NCI-H510A treated with DMSO at 0.1 percent for 48 hours (cell line): ENCODE measurements at regions not wholly inside any gene's neighbourhood (a gene's known extent, or its start where the extent isn't known, plus 50 kb on each side); places are given as distances from the start of the nearest gene placed in this dataset.

Source experiments
- DNase-seq: peaks from one replicate; lab custom pipeline; 2025; lab: John Stamatoyannopoulos, UW

- no peak for DNase-seq
These were observed 83.5 kb upstream of the NPY start for GRCh38 chr7:24200407-24200966.

- no peak for DNase-seq
These were observed 82.8 kb upstream of the NPY start for GRCh38 chr7:24201226-24201625.

- DNase-seq: no peak
These were observed 71.9 kb upstream of the NPY start for GRCh38 chr7:24212073-24212472.

GRCh38 chr7:24213311-24213710 lies 70.7 kb upstream of the NPY start:
- no peak for DNase-seq

- no peak for DNase-seq
These were observed 69.3 kb upstream of the NPY start for GRCh38 chr7:24214670-24215069.

- DNase-seq: no peak
These were observed 67.3 kb upstream of the NPY start for GRCh38 chr7:24216576-24217125.

GRCh38 chr7:24221500-24221899 lies 62.5 kb upstream of the NPY start:
- DNase-seq: no peak

- DNase-seq: no peak
These were observed 56.9 kb upstream of the NPY start for GRCh38 chr7:24227068-24227467.

GRCh38 chr7:24227603-24228359 lies 56.2 kb upstream of the NPY start:
- no peak for DNase-seq

- no peak for DNase-seq
These were observed 54.3 kb upstream of the NPY start for GRCh38 chr7:24229481-24230226.

GRCh38 chr7:24231493-24231892 lies 52.5 kb upstream of the NPY start:
- DNase-seq: no peak

GRCh38 chr7:24233386-24233785 lies 50.6 kb upstream of the NPY start:
- DNase-seq: no peak
